ENCODE measurements at regions not wholly inside any gene's neighbourhood (a gene's known extent, or its start where the extent isn't known, plus 50 kb on each side); places are given as distances from the start of the nearest gene placed in this dataset.

GRCh38 chr4:30330894-30331652 lies 389.1 kb upstream of the PCDH7 start (continued):
- TF ChIP-seq ZNF214 (tag by site-specific recombination; IDR thresholded peaks at IDR 0.05; ENCODE audit: borderline replicate concordance) (no peak), ZNF561 (tag by site-specific recombination; IDR thresholded peaks at IDR 0.05; ENCODE audit: borderline replicate concordance) (no peak), ZNF529 (tag by site-specific recombination; IDR thresholded peaks at IDR 0.05; ENCODE audit: insufficient replicate concordance) (no peak), MYNN (tag by site-specific recombination; IDR thresholded peaks at IDR 0.05; ENCODE audit: borderline replicate concordance) (no peak), EGR2 (tag by site-specific recombination; IDR thresholded peaks at IDR 0.05; ENCODE audit: low read depth) (no peak), ZNF777 (tag by site-specific recombination; IDR thresholded peaks at IDR 0.05; ENCODE audit: borderline replicate concordance) (no peak), ZNF10 (tag by site-specific recombination; IDR thresholded peaks at IDR 0.05) (no peak)

DNA sequence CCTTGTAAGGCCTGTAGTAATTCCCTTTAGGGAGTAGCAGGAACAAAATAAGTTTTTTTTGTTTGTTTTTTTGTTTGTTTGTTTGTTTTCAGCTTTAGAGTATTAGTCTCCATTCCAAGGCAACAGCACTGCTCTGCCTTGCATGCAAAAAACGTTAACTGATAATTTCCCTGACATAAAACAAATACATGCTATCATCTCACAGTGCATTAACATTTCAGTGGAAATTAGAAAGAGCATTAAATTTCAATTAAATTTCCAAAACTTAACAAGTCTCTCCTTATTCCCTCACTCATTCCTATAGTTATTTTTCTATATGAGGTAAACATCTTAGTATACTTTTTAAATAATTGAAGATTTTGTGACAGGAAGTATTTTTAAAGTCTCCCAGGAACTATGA lies 378.4 kb upstream of the PCDH7 start:
- ChIA-PET CTCF (no interaction called here), POLR2A (no interaction called here)
- TF ChIP-seq ZNF704 (tag by site-specific recombination; IDR thresholded peaks at IDR 0.05) (no peak), GLIS2 (tag by site-specific recombination; IDR thresholded peaks at IDR 0.05) (no peak), ZNF112 (tag by site-specific recombination; IDR thresholded peaks at IDR 0.05) (no peak), ZSCAN16 (tag by site-specific recombination; IDR thresholded peaks at IDR 0.05) (no peak), KLF7 (tag by site-specific recombination; IDR thresholded peaks at IDR 0.05; ENCODE audit: borderline replicate concordance) (no peak)
- H3K36me3 ChIP-seq (ENCODE audit: control insufficient read depth in 2 of 2, insufficient read depth in 1 of 2, low read length in 2 of 2), result no peaks in the 10 kb centered on the region
- no peaks in the 10 kb centered on the region for H3K4me1 ChIP-seq (ENCODE audit: control insufficient read depth, insufficient read depth, low read length)
- no peaks in the 10 kb centered on the region for H3K9me3 ChIP-seq (ENCODE audit: control insufficient read depth, insufficient read depth, low read depth, low read length)
- H3K27ac ChIP-seq (ENCODE audit: extremely low read depth, low read depth, low read length), result no peak overlapping the region
- no peak overlapping the region for H3K4me3 ChIP-seq (ENCODE audit: low read depth, low read length)

DNA sequence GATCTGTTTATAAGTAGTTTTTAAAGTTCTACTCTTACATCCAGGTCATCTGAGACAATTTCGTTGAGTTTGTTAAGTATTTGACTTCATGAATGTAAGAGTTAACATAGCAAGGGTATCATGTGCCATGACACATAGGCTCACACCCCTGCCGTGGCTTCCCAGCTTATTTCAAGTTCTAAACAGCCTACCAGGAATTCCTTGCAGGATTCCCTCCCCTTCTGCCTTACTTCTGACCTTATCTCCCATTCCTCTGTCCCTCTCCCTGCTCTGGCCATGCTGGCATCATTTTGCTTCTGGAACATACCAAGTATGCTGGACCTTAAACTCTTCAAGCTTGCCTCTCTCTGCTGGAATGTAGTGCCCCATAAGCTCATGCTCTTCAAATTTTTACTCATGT lies 369.9 kb upstream of the PCDH7 start:
- Histone ChIP-seq H3K4me3 (ENCODE audit: low read depth, low read length) (no peak overlapping the region), H3K36me3 (ENCODE audit: control insufficient read depth in 2 of 2, insufficient read depth in 1 of 2, low read length in 2 of 2) (no peaks in the 10 kb centered on the region), H3K4me1 (ENCODE audit: control insufficient read depth, insufficient read depth, low read length) (no peaks in the 10 kb centered on the region), H3K9me3 (ENCODE audit: control insufficient read depth, insufficient read depth, low read depth, low read length) (no peaks in the 10 kb centered on the region), H3K27ac (ENCODE audit: extremely low read depth, low read depth, low read length) (no peak overlapping the region)
- ChIA-PET CTCF (no interaction called here), POLR2A (no interaction called here)
- TF ChIP-seq EGR2 (tag by site-specific recombination; IDR thresholded peaks at IDR 0.05; ENCODE audit: low read depth) (no peak), ZNF157 (tag by site-specific recombination; IDR thresholded peaks at IDR 0.05) (no peak), ZBTB1 (tag by site-specific recombination; IDR thresholded peaks at IDR 0.05) (no peak), ZNF23 (tag by site-specific recombination; IDR thresholded peaks at IDR 0.05; ENCODE audit: borderline replicate concordance) (no peak)
- TF ChIP-seq, protein P1, sequence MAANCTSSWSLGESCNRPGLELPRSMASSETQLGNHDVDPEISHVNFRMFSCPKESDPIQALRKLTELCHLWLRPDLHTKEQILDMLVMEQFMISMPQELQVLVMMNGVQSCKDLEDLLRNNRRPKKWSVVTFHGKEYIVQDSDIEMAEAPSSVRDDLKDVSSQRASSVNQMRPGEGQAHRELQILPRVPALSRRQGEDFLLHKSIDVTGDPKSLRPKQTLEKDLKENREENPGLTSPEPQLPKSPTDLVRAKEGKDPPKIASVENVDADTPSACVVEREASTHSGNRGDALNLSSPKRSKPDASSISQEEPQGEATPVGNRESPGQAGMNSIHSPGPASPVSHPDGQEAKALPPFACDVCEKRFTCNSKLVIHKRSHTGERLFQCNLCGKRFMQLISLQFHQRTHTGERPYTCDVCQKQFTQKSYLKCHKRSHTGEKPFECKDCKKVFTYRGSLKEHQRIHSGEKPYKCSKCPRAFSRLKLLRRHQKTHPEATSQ (tag by site-specific recombination; IDR thresholded peaks at IDR 0.05), result no peak

DNA sequence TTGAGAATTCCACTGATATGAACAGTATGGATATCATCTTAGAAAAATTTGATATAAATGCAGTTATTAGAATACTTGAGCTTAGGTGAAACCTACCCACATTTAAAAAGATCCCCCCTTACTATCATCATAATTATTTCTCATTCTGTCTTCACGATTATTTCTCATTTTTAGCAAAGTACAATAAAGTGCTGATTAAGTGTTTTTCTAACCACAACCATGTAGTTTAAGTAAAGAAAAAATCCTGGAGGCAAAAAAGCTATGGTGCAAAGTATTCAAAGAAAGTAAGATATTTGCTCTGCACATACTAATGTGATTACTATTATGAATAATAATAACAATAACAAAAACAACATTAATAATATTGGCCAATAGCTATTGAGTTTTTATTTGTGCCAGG lies 365.6 kb upstream of the PCDH7 start:
- ChIA-PET CTCF (no interaction called here), POLR2A (no interaction called here)
- no peak overlapping the region for H3K4me3 ChIP-seq (ENCODE audit: low read depth, low read length)
- no peak overlapping the region for H3K27ac ChIP-seq (ENCODE audit: extremely low read depth, low read depth, low read length)
- H3K4me1 ChIP-seq (ENCODE audit: control insufficient read depth, insufficient read depth, low read length), result no peaks in the 10 kb centered on the region
- H3K36me3 ChIP-seq (ENCODE audit: control insufficient read depth in 2 of 2, insufficient read depth in 1 of 2, low read length in 2 of 2), result no peaks in the 10 kb centered on the region
- H3K9me3 ChIP-seq (ENCODE audit: control insufficient read depth, insufficient read depth, low read depth, low read length), result no peaks in the 10 kb centered on the region
- TF ChIP-seq ZBTB8A (tag by site-specific recombination; IDR thresholded peaks at IDR 0.05) (no peak), ZNF391 (tag by site-specific recombination; IDR thresholded peaks at IDR 0.05; ENCODE audit: borderline replicate concordance, low read depth) (no peak), ZBTB1 (tag by site-specific recombination; IDR thresholded peaks at IDR 0.05) (no peak), SCRT1 (tag by site-specific recombination; IDR thresholded peaks at IDR 0.05; ENCODE audit: borderline replicate concordance) (no peak), SCRT2 (tag by site-specific recombination; IDR thresholded peaks at IDR 0.05) (no peak), ZNF132 (tag by site-specific recombination; IDR thresholded peaks at IDR 0.05; ENCODE audit: borderline replicate concordance) (no peak), ZNF785 (tag by site-specific recombination; IDR thresholded peaks at IDR 0.05) (no peak), ZNF248 (tag by site-specific recombination; IDR thresholded peaks at IDR 0.05) (no peak), ZNF146 (tag by site-specific recombination; IDR thresholded peaks at IDR 0.05) (no peak), ZNF404 (tag by site-specific recombination; IDR thresholded peaks at IDR 0.05) (no peak), HIC1 (tag by site-specific recombination; IDR thresholded peaks at IDR 0.05) (no peak), SALL2 (tag by site-specific recombination; IDR thresholded peaks at IDR 0.05; ENCODE audit: borderline replicate concordance) (no peak)
